GM11168 (cell line): ENCODE measurements at regions not wholly inside any gene's neighbourhood (a gene's known extent, or its start where the extent isn't known, plus 50 kb on each side); places are given as distances from the start of the nearest gene placed in this dataset.

ENCODE experiments used
- in situ Hi-C: fragments of 300-500 bp; cut with MboI; formaldehyde crosslinking; loops from one replicate; pipeline ENCODE4 v1.12.0; 2022; ENCODE audit warnings: low sequenced_read_pairs; ENCODE audit not compliant: unreplicated experiment

- in situ Hi-C loops, result no loop called here
These were observed 435.0 kb upstream of the CNTNAP2 start for GRCh38 chr7:145681646-145682045.

- in situ Hi-C loops, result no loop called here
These were observed 435.4 kb upstream of the CNTNAP2 start for GRCh38 chr7:145681159-145681558.

DNA sequence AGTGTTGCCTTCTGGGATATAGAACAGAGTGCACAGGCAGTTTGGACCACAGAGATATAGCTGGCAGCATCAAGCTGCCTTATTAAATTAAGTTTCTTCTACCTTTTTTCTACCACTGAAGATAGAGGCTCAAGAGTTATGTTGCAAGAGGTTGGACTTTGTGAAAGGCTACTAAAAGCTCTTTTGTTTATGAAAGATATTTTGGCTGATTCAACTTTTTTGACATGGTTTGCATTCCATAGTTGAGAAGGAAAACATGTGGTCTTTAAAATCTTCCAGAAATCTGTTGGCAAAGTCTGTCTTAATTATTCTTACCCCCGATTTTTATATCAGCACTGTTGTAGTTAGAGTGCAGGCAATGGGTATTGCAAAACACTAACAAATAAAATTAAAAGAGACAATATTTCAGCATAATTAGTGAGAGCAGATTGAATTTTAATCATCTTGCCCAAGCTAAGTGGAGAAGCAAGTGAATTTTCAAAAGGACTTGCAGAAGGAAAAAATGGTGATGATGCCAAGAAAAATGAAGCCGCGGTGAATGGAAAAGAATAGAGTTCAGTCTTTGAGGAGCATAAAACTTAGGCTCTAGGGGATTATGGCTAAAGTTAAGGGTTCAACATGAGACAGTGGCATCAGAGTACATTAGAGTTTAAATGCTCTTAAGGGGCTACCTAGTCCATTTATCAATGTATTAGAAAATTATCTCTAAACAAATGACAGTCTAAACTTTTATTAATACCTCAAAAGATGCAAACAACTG, 450.9 kb upstream of the CNTNAP2 start:
- in situ Hi-C loops, result no loop called here

DNA sequence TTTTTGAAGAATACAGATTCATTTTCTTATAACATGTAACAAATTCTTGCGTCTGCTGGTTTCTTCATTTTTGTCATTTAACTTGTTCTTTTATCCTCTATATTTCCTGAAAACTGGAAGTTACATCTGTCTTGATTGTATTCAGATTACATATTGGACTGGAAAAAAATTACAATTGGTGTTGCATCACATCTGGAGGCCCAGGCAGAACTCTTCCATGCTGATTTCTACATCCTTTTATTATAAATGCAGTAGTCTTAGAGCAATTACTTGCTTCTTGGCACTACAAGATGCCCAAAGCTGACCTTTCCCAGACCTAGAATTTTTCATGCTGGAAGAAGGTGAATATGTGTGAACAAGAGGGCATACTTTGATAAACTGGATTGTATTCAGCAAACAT, 460.9 kb upstream of the CNTNAP2 start:
- in situ Hi-C loops, result no loop called here

DNA sequence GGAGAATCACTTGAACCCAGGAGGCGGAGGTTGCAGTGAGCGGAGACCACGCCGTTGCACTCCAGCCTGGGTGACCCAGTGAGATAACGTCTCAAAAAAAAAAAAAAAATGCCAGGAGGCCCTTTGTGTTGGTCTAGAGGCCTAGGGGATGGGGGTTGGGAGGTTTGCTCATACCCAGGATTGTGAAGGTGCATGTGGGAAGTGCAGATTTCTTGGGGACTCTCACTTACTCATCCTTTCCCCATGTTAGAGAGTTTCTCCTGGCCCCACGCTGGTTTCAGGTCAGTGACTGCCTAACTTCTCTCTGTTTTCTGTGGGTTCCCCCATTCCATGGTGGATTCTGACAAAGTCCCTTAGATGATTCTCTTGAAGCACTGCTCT, 471.5 kb upstream of the CNTNAP2 start:
- in situ Hi-C loops, result no loop called here

DNA sequence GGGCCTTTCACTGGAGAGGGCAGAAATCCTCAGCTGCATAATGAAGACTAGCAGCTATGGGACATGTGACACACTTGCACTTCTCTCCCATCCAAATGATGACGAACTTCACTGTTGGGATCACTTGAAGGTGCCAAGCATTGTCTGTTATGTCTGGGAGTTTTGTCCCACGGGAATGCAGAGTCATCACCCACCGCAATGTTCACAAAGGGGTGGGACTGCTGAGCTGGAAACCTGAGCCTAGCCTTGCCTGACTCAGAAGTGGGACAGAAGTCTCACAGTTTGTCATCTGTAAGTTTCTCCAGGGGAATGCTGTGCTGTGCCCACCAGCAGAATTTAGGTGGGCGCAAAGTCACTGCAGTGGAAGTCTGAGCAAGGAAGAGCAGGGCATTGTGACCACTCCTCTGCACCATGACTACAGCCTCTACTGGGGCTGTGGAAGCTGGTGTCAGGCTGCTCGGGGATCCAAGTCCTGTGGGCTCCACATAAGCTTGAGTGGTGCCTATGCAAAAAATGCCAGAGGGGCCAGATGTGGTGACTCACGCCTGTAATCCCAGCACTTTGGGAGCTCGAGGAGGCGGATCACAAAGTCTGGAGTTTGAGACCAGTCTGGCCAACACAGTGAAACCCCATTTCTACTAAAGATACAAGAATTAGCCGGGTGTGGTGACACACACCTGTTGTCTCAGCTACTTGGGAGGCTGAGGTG, 472.0 kb upstream of the CNTNAP2 start:
- in situ Hi-C loops, result no loop called here

DNA sequence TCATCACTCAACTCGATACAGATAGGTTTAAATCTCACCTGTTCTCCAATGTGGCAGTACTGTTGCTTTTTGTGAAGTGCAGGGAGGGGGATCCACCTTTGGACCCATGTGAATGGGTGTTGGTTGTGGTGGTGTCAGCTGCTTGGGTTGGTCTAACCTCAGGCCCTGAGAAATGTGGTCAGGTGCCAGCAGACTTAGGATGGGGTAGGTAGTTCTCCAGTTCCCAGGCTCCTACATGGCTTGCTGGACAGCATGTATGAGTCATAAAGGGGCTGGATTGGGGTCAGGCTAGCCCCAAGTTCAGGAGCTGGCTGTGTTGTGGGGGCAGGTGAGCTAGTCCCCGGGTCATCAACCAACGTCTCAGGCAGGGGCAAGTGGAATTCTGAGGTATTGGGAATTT, 472.6 kb upstream of the CNTNAP2 start:
- in situ Hi-C loops, result no loop called here

DNA sequence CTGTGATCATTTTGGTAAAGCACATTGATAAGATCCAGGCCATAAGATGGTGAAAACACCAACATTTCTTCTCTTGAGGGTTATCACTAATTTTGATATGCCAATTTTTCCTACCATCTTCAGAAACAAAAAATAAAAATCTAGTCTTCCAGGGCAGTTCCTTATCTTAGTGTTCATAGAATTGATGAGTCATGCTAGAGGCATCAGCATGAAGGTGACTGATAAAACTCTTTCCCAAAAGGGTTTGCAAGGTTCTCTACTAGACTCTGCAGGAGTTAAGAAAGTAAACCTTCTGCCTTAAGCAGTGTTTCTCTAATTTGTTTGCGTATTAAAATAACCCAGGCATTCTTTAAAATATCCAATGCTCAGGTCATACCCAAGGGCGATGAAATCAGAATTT, 483.1 kb upstream of the CNTNAP2 start:
- in situ Hi-C loops, result no loop called here

DNA sequence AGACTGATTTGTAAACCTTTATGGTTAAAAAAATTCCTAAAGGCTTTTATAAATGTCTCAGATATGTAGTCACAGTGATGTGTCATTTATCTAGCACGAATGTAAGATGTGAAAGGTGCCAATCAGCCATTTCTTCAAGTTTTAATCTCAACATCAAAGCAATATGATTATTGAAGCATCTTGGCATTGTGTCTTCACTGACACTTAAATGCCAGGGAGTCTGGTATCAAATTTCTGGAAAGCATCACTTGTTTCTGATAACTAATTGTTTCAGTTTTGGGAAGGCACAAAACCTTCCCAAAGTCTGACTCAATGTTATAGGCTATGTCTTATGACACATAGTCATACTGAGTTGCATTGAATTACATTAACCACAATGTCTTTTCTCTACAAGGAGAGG, 492.0 kb upstream of the CNTNAP2 start:
- in situ Hi-C loops, result no loop called here

GRCh38 chr7:145605963-145606362, 510.6 kb upstream of the CNTNAP2 start:
- in situ Hi-C loops, result no loop called here

DNA sequence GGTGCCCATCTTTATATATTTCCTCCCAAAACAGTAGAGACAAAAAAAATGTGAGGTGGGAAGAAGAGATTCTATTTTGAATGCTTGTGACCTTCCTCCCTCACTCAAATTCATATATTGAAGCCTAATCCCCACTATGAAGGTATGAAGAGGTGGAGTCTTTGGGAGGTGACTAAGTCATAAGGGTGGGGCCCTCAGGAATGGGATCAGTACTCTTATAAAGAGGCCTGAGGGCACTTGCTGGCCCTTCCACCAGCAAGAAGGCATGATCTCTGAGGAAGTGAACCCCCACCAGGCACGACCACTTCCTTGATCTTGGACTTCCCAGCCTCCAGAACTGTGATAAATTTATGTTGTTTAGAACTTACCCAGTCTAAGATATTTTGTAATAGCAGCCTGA, 517.2 kb upstream of the CNTNAP2 start:
- in situ Hi-C loops, result no loop called here

DNA sequence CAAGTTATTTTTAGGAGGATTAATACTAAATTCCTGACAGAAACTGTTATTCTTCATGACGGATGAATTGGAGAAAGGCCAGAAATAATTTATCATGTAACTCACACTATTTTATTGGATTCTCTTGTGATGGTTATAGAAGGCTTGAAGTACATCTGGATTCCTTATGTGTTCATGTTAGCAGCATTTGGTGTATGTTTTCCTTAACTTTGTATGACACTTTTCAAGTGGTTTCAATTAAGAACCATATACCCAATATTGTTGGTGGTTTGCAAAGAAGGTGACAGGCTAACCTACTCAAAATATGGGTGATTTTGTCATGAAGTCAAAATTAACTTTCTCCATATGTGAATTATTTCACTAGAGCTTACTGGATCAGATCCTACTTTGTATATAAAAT, 532.2 kb upstream of the CNTNAP2 start:
- in situ Hi-C loops, result no loop called here

GRCh38 chr7:145582742-145583303, 533.8 kb upstream of the CNTNAP2 start:
- in situ Hi-C loops, result no loop called here

- in situ Hi-C loops, result no loop called here
These were observed 558.8 kb upstream of the CNTNAP2 start for GRCh38 chr7:145557805-145558204.

DNA sequence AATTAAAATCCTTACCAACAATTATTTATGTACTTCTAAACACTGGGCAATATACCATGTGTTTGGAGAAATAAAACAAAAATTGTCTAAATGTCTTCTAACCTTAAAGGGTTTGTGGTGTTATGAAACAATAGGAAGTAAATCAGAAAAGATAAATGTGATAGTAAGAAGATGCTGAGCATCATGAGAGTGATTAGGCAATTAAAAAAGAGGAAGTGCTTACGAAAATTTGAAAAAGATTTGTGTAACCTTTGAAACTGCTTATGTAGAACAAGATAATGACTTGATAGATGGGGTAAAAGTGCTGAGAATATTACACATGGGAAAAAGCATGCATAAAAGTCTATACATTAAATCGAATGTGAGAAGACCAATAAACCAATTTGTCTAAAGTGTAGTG, 573.4 kb upstream of the CNTNAP2 start:
- in situ Hi-C loops, result no loop called here

GRCh38 chr7:145539910-145540309, 576.7 kb upstream of the CNTNAP2 start:
- in situ Hi-C loops, result no loop called here

DNA sequence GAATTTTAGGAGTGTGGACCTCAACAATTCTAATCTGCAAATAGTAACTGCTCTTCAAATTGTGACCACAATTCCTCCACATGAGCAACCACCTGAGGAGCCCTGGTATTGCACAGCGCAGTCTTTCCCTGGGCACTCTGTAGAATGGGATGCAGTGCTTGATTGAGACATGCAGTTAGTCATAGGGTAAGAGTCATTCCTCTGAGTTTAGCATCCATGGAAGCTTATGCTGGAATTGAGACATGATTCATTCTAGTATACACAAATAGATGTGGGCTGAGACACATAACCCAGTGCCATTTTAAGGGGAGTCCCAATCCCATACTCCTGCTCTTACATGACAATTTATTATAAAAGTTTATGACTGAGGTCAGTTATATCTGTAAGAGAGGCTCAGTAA, 582.3 kb upstream of the CNTNAP2 start:
- in situ Hi-C loops, result no loop called here

DNA sequence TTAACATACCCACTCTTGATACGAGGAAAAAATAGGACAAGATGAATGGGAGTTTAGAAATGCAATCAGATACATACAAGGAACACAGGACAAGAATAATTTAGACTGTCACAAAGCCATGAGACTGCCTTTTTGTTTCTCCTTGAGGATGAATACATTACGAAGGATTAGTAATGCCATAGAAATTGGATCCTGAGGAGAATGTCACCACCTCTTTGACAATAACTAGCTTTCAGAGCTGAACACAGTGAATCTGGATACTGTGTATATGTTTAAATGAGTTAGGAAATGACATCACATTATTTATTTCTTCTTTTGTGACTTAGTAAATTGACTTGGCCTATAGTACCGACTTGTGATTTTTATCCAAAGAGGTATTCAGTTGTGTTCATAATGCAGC, 596.3 kb upstream of the CNTNAP2 start:
- in situ Hi-C loops, result no loop called here

- in situ Hi-C loops, result no loop called here
These were observed 605.6 kb upstream of the CNTNAP2 start for GRCh38 chr7:145511004-145511403.

GRCh38 chr7:145497911-145498525, 618.6 kb upstream of the CNTNAP2 start:
- in situ Hi-C loops, result no loop called here

DNA sequence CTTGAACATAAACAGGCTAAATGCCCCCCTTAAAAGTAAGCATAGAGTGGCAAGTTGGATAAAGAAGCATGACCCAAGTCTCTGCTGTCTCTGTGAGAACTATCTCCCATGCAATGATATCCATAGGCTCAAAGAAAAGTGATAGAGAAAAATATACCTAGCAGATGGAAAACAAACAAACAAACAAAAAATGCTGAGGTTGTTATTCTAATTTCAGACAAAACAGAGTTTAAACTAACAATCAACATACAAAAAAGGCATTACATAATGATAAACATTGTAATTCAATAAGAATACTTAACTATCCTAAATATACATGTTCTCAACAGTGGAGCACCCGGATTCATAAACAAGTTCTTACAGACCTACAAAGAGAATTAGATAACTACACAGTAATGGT, 626.2 kb upstream of the CNTNAP2 start:
- in situ Hi-C loops, result no loop called here
